ENCODE measurements at regions not wholly inside any gene's neighbourhood (a gene's known extent, or its start where the extent isn't known, plus 50 kb on each side); places are given as distances from the start of the nearest gene placed in this dataset.

GRCh38 chr20:23155141-23155590 is 69.0 kb upstream of the CD93 start:
- Histone ChIP-seq H3K36me3 (no peaks in the 10 kb centered on the region), H3K27me3 (replicated peaks; ENCODE audit: insufficient read depth) (no peaks in the 10 kb centered on the region), H3K4me1 (ENCODE audit: control insufficient read depth in 1 of 2, low read depth in 2 of 2) (peaks cover 52 to 93% of the 10 kb centered on the region in 2 donors), H3K9me3 (no peaks in the 10 kb centered on the region), H3K4me3 (no peak overlapping the region), H3K27ac (peak overlapping the region; percentile 94 to 96)
- ATAC-seq (ENCODE audit: insufficient number of reproducible peaks, low FRiP score, low read depth) (no peak), DNase-seq (ENCODE audit: low spot score) (no peak)
- no peak for TF ChIP-seq CTCF (IDR thresholded peaks at IDR 0.05)

- no peak for TF ChIP-seq CTCF (IDR thresholded peaks at IDR 0.05)
- no peaks in the 10 kb centered on the region for H3K27me3 ChIP-seq (replicated peaks; ENCODE audit: insufficient read depth)
- DNase-seq (ENCODE audit: low spot score) (no peak), ATAC-seq (ENCODE audit: insufficient number of reproducible peaks, low FRiP score, low read depth) (no peak)
- H3K4me1 ChIP-seq (ENCODE audit: control insufficient read depth in 1 of 2, low read depth in 2 of 2): peaks cover 46 to 95% of the 10 kb centered on the region in 2 donors
- H3K27ac ChIP-seq: peak overlapping the region; percentile 94 to 96
- H3K4me3 ChIP-seq: no peak overlapping the region
- no peaks in the 10 kb centered on the region for H3K9me3 ChIP-seq
- H3K36me3 ChIP-seq: no peaks in the 10 kb centered on the region
Observed at GRCh38 chr20:23153696-23154341, 67.7 kb upstream of the CD93 start.

GRCh38 chr20:23152902-23153301 is 66.8 kb upstream of the CD93 start:
- H3K36me3 ChIP-seq: no peaks in the 10 kb centered on the region
- H3K27me3 ChIP-seq (replicated peaks; ENCODE audit: insufficient read depth): no peaks in the 10 kb centered on the region
- H3K4me1 ChIP-seq (ENCODE audit: control insufficient read depth in 1 of 2, low read depth in 2 of 2): peaks cover 48 to 95% of the 10 kb centered on the region in 2 donors
- H3K27ac ChIP-seq: peak overlapping the region; percentile 94 to 96
- ATAC-seq (ENCODE audit: insufficient number of reproducible peaks, low FRiP score, low read depth) (no peak), DNase-seq (ENCODE audit: low spot score) (no peak)
- no peak overlapping the region for H3K4me3 ChIP-seq
- H3K9me3 ChIP-seq: no peaks in the 10 kb centered on the region
- no peak for TF ChIP-seq CTCF (IDR thresholded peaks at IDR 0.05)

GRCh38 chr20:23152308-23152892 is 66.3 kb upstream of the CD93 start:
- H3K4me1 ChIP-seq (ENCODE audit: control insufficient read depth in 1 of 2, low read depth in 2 of 2): peaks cover 49 to 96% of the 10 kb centered on the region in 2 donors
- ATAC-seq (ENCODE audit: insufficient number of reproducible peaks, low FRiP score, low read depth) (peak; percentile 82), DNase-seq (ENCODE audit: low spot score) (peak; percentile 93)
- no peaks in the 10 kb centered on the region for H3K36me3 ChIP-seq
- H3K4me3 ChIP-seq: no peak overlapping the region
- H3K9me3 ChIP-seq: no peaks in the 10 kb centered on the region
- peak overlapping the region; percentile 94 to 96 for H3K27ac ChIP-seq
- TF ChIP-seq CTCF (IDR thresholded peaks at IDR 0.05): no peak
- no peaks in the 10 kb centered on the region for H3K27me3 ChIP-seq (replicated peaks; ENCODE audit: insufficient read depth)

GRCh38 chr20:23151885-23152284 is 65.8 kb upstream of the CD93 start:
- DNase-seq (ENCODE audit: low spot score): no peak
- Histone ChIP-seq H3K27me3 (replicated peaks; ENCODE audit: insufficient read depth) (no peaks in the 10 kb centered on the region), H3K4me3 (no peak overlapping the region), H3K27ac (peak overlapping the region; percentile 94 to 96), H3K36me3 (no peaks in the 10 kb centered on the region), H3K9me3 (no peaks in the 10 kb centered on the region), H3K4me1 (ENCODE audit: control insufficient read depth in 1 of 2, low read depth in 2 of 2) (peaks cover 51 to 96% of the 10 kb centered on the region in 2 donors)
- no peak for TF ChIP-seq CTCF (IDR thresholded peaks at IDR 0.05)
- no peak for ATAC-seq (ENCODE audit: insufficient number of reproducible peaks, low FRiP score, low read depth)
